ENCODE measurements at regions not wholly inside any gene's neighbourhood (a gene's known extent, or its start where the extent isn't known, plus 50 kb on each side); places are given as distances from the start of the nearest gene placed in this dataset.
A peak's percentile ranks its signal among the peaks of the same experiment; 100 is the strongest.

GRCh38 chr10:54940418-54940817 lies 139.4 kb upstream of the PCDH15 start:
- Histone ChIP-seq H3K4me1 (replicated peaks in 1 of 4; ENCODE audit: control insufficient read depth in 3 of 4, insufficient read depth in 4 of 4, low read length in 3 of 4) (no peaks in the 10 kb centered on the region), H4K91ac (replicated peaks; ENCODE audit: insufficient read length, low read length) (no peak overlapping the region), H2AFZ (ENCODE audit: low read length) (no peak overlapping the region), H4K20me1 (replicated peaks in 1 of 2; ENCODE audit: control insufficient read depth in 1 of 2, insufficient read depth in 2 of 2, low read length in 2 of 2) (no peaks in the 10 kb centered on the region), H3K56ac (replicated peaks; ENCODE audit: insufficient read length, low read depth, low read length) (no peak overlapping the region), H3K4ac (replicated peaks; ENCODE audit: insufficient read length, low read depth, low read length) (no peak overlapping the region), H3K18ac (ENCODE audit: extremely low read depth, low read length) (no peak overlapping the region), H2BK120ac (replicated peaks; ENCODE audit: low read depth, low read length) (no peak overlapping the region), H3K27me3 (replicated peaks in 1 of 4; ENCODE audit: control insufficient read depth in 3 of 4, extremely low read depth in 1 of 4, insufficient read depth in 3 of 4, low read length in 3 of 4) (no peaks in the 10 kb centered on the region), H4K8ac (ENCODE audit: extremely low read depth, insufficient read depth, low read length) (no peak overlapping the region), H2BK15ac (ENCODE audit: low read length) (no peak overlapping the region), H3K36me3 (ENCODE audit: control insufficient read depth in 2 of 4, insufficient read depth in 4 of 4, low read length in 3 of 4) (no peaks in the 10 kb centered on the region), H4K5ac (ENCODE audit: insufficient read length, low read depth, low read length) (no peak overlapping the region), H3K23me2 (ENCODE audit: low read depth, low read length) (no peaks in the 10 kb centered on the region), H3K4me2 (ENCODE audit: insufficient read depth in 1 of 2, low read depth in 2 of 2, low read length in 2 of 2) (no peak overlapping the region), H3K79me2 (ENCODE audit: control insufficient read depth in 1 of 2, insufficient read depth in 2 of 2, low read length in 2 of 2) (no peaks in the 10 kb centered on the region), H2AK5ac (ENCODE audit: low read depth, low read length) (no peak overlapping the region), H2BK5ac (ENCODE audit: low read depth, low read length) (no peak overlapping the region), H3K23ac (ENCODE audit: insufficient read length) (no peak overlapping the region), H3K9ac (replicated peaks in 1 of 4; ENCODE audit: extremely low read depth in 1 of 4, low read depth in 3 of 4, low read length in 3 of 4) (no peak overlapping the region), H3K14ac (ENCODE audit: insufficient read length) (no peak overlapping the region), H3K9me3 (ENCODE audit: insufficient read depth in 2 of 2, low read depth in 1 of 2, low read length in 1 of 2) (no peaks in the 10 kb centered on the region), H2BK20ac (ENCODE audit: low read length) (no peak overlapping the region), H2BK12ac (ENCODE audit: low read depth, low read length) (no peak overlapping the region), H3K27ac (ENCODE audit: low read depth, low read length) (no peak overlapping the region), H3K79me1 (ENCODE audit: low read depth, low read length) (no peaks in the 10 kb centered on the region), H3K4me3 (ENCODE audit: extremely low read depth in 1 of 4, insufficient read depth in 2 of 4, low read depth in 3 of 4, low read length in 4 of 4) (no peak overlapping the region)
- DNase-seq (ENCODE audit: low read depth in 1 of 2, low spot score in 2 of 2) (no peak), FAIRE-seq (no peak)
- ChIA-PET CTCF (ENCODE audit: partially characterized antibody) (no interaction called here), POLR2A (ENCODE audit: partially characterized antibody) (no interaction called here)
- WGBS, 2 experiments (ENCODE audit: extremely low coverage in 1 of 2, insufficient coverage in 1 of 2, insufficient read length in 1 of 2, insufficient replicate concordance in 2 of 2, low coverage in 1 of 2, low lambda C conversion rate in 2 of 2, missing lambda C conversion rate in 1 of 2), result 91% methylated on average over 2 of the region's 2 CpGs; no CpG with 5 or more reads in 1 of the 2 experiments
- TF ChIP-seq RAD21 (IDR thresholded peaks at IDR 0.05 in 1 of 2, conservative IDR thresholded peaks at IDR 0.05 in 1 of 2; ENCODE audit: low read depth in 2 of 2, low read length in 2 of 2) (0 out of 4 replicates have a peak, but pooled peaks of 1 of the 2 experiments have one; percentile 7), SP2 (IDR thresholded peaks at IDR 0.05; ENCODE audit: low read length) (no peak)

All from H1 (cell line).